ENCODE measurements at regions not wholly inside any gene's neighbourhood (a gene's known extent, or its start where the extent isn't known, plus 50 kb on each side); places are given as distances from the start of the nearest gene placed in this dataset.

GRCh38 chr16:6576606-6577005 lies 756.0 kb upstream of the RBFOX1 start:
- TF ChIP-seq TAF1 (IDR thresholded peaks at IDR 0.05; ENCODE audit: borderline replicate concordance, insufficient read depth, low read length), result no peak

GRCh38 chr16:6576113-6576512 lies 756.5 kb upstream of the RBFOX1 start:
- no peak for TF ChIP-seq REST (IDR thresholded peaks at IDR 0.05; ENCODE audit: insufficient read depth in 1 of 2, low read depth in 2 of 2, low read length in 2 of 2)
- TF ChIP-seq FOXP2 (optimal IDR thresholded peaks at IDR 0.05; ENCODE audit: borderline replicate concordance, extremely low read depth, extremely low read length, insufficient read depth), result no peak
- no peak for TF ChIP-seq SIN3A (IDR thresholded peaks at IDR 0.05; ENCODE audit: borderline replicate concordance, insufficient read depth, low read length)
- TF ChIP-seq TAF1 (IDR thresholded peaks at IDR 0.05; ENCODE audit: borderline replicate concordance, insufficient read depth, low read length), result no peak
- TF ChIP-seq POLR2AphosphoS5 (IDR thresholded peaks at IDR 0.05; ENCODE audit: low read depth, low read length), result no peak

GRCh38 chr16:6574146-6574545 lies 758.5 kb upstream of the RBFOX1 start:
- TF ChIP-seq TAF1 (IDR thresholded peaks at IDR 0.05; ENCODE audit: borderline replicate concordance, insufficient read depth, low read length) (no peak), FOXP2 (optimal IDR thresholded peaks at IDR 0.05; ENCODE audit: borderline replicate concordance, extremely low read depth, extremely low read length, insufficient read depth) (no peak), SIN3A (IDR thresholded peaks at IDR 0.05; ENCODE audit: borderline replicate concordance, insufficient read depth, low read length) (no peak), REST (IDR thresholded peaks at IDR 0.05; ENCODE audit: insufficient read depth in 1 of 2, low read depth in 2 of 2, low read length in 2 of 2) (no peak), POLR2AphosphoS5 (IDR thresholded peaks at IDR 0.05; ENCODE audit: low read depth, low read length) (no peak)

GRCh38 chr16:6573577-6573976 lies 759.1 kb upstream of the RBFOX1 start:
- no peak for TF ChIP-seq SIN3A (IDR thresholded peaks at IDR 0.05; ENCODE audit: borderline replicate concordance, insufficient read depth, low read length)
- no peak for TF ChIP-seq TAF1 (IDR thresholded peaks at IDR 0.05; ENCODE audit: borderline replicate concordance, insufficient read depth, low read length)
- TF ChIP-seq FOXP2 (optimal IDR thresholded peaks at IDR 0.05; ENCODE audit: borderline replicate concordance, extremely low read depth, extremely low read length, insufficient read depth), result no peak
- no peak for TF ChIP-seq REST (IDR thresholded peaks at IDR 0.05; ENCODE audit: insufficient read depth in 1 of 2, low read depth in 2 of 2, low read length in 2 of 2)
- TF ChIP-seq POLR2AphosphoS5 (IDR thresholded peaks at IDR 0.05; ENCODE audit: low read depth, low read length), result no peak

GRCh38 chr16:6571044-6571443 lies 761.6 kb upstream of the RBFOX1 start:
- TF ChIP-seq REST (IDR thresholded peaks at IDR 0.05; ENCODE audit: insufficient read depth in 1 of 2, low read depth in 2 of 2, low read length in 2 of 2) (no peak), POLR2AphosphoS5 (IDR thresholded peaks at IDR 0.05; ENCODE audit: low read depth, low read length) (no peak), FOXP2 (optimal IDR thresholded peaks at IDR 0.05; ENCODE audit: borderline replicate concordance, extremely low read depth, extremely low read length, insufficient read depth) (no peak), SIN3A (IDR thresholded peaks at IDR 0.05; ENCODE audit: borderline replicate concordance, insufficient read depth, low read length) (no peak), TAF1 (IDR thresholded peaks at IDR 0.05; ENCODE audit: borderline replicate concordance, insufficient read depth, low read length) (no peak)
